CD4-positive, alpha-beta T cell treated with Interleukin-6 for 4 hours (primary cell): ENCODE measurements at regions not wholly inside any gene's neighbourhood (a gene's known extent, or its start where the extent isn't known, plus 50 kb on each side); places are given as distances from the start of the nearest gene placed in this dataset.

Experiments used
- DNase-seq: peaks from one replicate; pipeline ENCODE4 v3.0.0-alpha.2; 2020; ENCODE audit warnings: mixed read lengths

DNA sequence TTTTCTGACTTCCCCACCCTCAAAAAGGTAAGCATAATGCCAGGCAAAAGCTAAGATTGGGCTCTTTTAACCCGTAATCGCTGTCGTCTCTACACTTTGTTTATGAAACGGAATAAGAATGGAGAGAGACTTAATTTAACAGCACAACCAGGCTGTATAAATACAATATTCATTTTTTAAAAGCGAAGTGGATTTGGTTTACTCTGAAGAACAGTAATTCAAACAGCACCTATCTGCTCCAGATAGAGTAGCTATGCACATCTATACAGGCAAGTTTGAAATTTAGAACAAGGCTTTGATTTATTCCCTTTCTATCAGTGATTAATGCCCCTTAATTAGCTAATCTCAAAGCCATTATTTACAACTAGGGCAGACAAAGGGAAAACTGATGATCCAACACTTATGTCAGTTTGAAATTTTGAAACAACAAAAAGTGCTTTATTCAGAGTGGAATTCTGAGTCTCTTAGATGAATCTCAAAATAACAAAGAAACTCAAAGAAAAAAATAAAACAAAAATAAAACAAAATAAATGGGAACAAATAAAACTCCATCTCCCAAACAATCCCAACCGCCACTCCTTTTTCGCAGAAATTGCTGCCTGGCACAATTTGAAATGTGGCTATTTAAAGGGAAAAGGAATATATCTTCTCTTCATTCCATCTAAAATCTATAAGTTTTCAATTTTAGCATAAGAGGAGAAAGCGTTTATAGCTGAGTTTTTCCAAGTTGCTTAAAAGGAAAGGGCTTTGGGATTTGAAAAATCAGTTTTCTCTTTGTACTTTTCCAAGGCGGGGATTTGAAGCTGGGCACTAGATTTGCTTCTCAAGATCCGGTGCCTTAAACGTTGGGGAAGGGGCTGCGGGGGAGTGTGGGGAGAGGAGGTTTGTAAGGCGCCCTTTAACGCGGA, 298.6 kb downstream of the PARP8 start:
- no peak for DNase-seq

DNA sequence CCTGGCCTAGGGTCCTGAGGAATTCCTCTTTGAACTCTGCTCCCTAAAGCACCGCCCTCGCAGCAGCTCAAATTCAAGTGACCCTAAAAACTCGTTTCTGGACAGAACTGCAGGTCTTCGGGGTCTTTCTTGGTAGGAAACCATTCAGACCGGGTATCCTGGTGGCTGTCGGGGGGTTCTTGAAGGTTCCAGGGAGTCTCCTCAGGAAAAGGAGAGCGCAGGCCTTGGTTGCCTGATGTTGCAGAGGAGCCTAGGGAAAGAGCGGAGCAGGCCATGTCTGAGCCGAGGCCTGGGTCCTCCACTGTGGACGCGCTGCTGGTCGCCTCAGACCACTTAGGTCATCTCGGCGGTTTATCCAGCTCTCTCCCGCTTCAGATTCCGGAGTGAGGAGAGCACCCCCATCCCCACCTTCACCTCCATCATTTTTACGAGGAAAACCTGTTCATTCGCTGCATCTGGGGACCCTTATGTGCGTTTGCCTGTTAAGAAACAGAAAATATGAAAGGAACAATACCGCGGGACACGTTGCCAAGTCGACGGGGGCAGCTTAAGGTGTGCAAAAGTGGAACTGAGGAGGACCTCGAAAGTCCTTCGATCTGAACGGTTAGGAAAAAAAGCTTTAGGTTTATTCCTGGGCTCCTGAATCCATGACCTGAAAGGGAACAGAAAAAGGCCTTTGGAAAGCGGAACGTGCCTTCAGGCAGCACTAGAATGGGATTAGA, 299.4 kb downstream of the PARP8 start:
- DNase-seq = no peak

DNA sequence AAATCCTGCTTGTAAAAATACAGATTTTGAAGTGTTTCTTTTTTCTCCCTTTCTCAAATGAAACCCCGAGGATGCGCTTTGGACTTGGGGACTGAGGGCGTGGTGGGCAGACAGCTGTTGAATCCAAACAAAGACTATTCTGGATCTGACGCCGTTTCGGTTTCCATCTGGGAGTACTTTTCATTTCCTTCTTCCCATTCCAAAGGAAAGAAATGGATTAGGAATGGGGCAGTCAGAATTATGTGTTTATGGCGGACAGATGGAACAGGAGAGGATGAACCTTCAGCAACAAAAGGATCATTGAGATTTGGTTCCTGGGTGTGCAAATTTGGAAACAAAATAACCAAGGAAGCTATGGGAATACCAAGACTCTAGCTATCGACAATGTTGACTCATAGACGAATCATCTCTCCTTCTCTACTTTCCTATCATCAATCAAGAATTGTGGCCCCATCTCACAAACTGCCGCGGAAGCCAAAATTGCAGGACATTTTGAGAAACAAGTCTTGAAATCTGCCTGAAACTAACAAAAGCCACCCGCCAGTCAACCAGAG, 300.6 kb downstream of the PARP8 start:
- DNase-seq = no peak

DNA sequence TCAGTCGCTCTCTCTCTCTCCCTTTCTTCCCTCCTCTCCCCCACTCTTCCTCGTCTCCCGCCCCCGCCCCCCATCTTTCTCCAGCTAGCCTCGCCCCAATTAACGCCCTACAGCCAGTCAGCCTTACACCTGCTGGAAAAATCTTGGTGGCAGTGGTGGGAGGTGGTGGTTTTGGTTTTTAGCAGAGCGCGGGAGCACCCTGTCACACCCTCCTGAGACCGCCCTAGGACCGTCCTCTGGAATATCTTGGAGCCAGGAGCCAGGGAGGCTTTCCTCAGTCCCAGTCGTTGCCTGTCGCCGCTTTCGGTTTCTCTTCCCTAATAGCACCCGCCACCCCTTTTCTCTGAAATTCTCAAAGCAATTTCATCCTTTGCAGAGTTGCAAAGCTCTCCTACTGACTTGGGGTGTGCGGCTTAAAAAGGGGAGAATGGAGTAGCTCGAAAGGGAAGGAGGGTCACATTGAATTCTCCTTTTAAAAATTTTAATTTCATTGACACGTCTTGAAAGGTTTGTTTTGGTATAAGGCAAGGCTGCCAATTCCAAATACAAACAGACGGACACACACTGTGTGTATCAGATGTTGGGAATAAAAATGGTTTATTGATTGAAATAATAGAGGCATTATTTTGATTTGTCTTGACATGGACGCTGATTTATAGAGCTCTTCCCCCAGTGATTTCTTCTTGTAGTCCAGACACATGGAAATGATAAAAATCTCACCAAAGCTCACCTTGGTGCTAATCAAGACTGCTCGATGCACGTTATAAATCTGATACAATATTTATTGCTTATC, 301.3 kb downstream of the PARP8 start:
- no peak for DNase-seq

DNA sequence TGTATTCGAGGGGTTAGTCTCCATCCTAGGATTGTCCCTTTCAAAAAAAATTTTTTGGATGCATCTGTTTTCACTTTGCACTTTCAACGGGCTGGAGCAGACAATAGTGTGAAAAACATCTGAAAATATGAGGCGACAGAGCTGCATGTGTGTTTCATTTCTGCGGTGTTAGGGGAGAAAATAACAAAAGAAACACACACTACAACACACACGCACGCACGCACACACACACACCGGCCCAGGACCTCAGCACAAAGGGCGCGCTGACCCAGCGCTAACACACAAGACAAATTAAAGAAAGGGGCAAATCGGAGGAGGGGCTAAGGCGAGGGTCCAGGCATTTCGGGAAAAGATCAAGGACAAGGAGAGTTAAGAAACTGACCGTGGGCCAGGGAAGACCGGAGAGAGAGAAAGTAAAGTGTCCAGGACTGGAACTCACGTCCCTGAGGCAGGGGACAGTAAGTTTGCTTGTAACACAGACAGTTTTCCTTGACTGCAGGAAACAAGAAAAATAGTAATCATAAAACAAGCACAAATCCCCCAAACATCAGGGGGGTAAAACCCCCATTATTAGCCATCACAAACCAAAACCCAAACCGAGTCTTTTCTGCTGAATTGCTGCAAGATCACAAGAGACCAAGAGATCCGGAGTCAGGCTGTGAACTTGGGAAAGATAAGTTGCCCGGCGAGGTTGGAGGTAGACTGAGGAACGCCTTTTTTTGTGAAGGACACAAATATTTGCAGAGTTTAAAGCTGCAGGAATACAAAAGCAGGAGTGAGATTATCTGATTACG, 302.1 kb downstream of the PARP8 start:
- DNase-seq = no peak

DNA sequence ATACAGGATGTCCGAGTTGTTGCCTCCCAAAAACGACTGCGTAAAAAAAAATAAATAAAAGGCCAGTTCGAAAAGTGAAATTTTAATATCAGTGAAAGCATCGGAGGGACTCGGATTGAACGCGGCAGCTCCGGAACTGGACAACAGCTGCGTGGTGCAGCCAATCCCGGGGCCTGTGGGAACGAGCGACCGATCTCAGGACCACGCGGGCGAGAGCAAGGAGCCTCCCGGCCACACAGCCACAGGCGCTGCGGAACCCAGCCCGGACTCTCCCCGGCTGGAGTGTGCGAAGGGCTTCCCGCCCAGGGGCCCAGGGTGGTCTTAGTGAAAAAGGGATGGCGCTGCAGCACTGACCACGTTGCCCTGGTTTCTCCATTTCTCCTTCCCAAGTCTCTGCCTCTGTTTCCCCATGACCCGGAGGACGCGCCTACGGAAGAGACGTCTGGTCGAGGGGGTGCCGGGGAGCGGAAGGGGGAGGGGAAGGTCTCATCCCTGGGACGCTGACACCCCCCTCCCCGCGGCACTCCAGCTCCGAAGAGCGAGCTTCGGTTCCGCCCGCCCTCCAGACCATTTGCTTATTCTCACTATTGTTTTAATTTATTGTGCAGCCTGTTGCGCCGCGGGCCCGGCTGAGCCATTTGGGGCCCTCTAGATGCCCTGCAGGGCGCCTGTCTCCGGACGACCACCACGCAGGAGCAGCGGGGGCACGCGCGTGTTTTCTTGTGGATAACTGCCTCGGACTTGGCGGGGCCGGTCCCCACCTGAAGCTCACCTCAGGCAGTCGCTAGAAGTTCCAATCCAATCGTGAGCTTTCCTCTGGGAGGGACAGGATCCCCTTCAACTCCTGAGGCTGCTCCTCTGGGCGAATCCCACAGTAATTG, 303.0 kb downstream of the PARP8 start:
- DNase-seq = no peak

DNA sequence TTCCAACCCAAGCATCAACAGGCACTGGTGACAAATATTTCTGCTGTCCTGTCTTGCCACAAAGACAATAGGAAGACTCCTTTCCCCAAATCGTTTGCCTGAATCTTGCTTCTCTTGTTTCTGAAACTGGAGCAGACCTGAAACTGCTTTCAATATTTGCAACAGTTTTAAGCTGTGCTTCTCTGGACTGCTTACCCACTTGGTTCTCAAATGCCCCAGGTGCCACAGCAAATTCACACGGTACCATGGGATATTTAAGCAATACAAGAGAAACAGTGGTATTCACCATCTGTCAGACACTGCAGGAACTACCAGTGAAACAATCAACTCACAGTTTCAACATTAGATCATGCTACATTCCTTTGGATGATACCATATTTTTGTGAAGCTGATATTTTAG, 309.4 kb downstream of the PARP8 start:
- no peak for DNase-seq

DNA sequence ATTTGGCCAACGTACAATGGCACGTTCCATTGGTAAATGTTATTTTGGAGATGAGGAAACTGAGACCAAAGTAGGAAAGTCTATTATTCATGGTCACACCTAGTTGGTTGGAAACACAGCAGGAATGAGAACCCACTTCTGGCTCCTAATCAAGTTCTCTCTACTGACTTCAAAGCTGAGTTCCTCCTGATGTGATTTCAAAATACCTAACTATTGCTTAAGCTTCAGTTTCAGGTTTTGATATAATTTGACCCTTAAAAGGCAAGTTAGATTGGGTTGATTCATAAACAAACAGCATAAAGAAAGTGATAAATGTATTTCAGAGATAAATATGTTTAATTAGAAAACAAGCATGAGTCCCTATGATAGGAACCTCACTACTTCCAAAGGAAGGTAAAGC, 312.5 kb downstream of the PARP8 start:
- DNase-seq = no peak

DNA sequence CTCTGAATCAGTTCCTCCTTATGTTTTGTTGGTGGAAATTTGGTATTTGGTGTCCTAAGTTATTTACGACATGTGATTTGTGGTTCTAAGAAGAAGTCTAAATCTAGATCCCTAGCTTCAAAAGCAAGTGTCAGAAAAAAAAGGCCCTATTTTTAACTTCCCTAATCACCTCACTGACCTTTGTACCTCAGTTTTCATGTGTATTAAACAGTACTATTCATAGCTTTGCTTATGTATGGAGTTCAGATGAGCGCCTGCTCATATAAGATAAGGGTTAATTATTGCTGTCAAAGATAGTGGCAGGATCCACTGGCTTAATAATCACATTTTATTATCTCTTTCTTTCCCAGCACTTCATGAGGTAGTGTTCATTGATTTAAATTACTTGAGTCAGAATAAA, 318.2 kb downstream of the PARP8 start:
- no peak for DNase-seq

DNA sequence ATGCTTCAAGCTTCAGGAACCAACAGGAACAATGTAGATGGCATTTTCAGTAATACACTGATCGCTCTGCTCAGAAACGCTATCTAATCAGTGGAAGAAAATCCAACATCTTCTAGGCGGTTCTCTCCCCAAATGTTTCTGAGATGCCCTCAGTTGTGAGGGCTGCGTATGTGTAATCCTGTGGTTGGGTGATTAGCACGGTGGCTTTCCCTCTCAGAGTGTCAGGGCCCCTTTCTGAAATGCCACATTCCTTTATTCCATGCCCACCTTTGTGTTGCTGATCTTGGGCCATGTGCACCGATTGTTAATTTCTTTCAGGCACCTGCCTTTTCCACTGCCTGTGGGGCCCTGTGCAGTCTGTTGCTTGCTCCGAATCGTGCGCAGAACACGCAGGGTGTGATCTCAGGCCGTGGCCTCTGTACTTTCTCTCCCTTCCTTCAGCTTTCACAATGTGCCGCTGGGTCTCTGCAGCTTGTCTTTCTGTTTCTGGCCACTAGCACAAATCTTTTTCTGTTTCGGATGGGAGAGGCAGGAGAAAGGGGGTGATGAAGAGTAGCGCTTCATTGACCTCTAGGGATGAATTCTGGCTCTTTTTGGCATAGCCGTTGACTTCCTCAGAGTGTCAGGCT, 324.0 kb downstream of the PARP8 start:
- no peak for DNase-seq

DNA sequence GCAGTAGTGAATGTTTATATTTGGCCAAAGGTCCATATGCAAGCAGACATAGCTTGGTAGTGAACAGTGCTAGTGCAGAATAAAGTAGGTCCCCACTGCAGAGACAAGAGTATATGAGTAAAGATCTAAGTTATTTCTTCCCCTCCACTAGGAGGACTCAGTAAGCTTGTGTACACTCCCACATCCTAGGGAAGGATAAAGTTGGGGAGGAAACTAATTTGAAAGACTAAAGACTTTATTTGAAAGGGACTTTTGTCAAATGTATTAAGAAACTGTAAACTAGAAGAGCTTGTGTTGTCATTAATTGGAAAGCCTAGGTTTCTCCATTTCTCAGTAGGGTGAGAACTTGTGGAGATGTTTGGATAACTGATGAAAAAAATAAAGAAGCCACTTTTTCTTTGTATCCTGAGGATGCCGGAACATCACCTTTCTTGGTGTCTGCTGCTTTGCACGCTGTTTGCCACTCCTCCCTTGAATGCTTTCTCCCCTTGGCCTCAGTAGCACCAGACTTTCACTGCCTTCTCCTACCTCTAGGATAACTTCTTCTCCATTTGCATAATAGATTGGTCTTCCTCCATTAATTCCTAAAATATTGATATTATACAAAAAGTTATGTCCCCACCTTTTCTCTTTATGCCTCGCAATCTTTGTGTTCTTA, 329.0 kb downstream of the PARP8 start:
- DNase-seq = no peak

DNA sequence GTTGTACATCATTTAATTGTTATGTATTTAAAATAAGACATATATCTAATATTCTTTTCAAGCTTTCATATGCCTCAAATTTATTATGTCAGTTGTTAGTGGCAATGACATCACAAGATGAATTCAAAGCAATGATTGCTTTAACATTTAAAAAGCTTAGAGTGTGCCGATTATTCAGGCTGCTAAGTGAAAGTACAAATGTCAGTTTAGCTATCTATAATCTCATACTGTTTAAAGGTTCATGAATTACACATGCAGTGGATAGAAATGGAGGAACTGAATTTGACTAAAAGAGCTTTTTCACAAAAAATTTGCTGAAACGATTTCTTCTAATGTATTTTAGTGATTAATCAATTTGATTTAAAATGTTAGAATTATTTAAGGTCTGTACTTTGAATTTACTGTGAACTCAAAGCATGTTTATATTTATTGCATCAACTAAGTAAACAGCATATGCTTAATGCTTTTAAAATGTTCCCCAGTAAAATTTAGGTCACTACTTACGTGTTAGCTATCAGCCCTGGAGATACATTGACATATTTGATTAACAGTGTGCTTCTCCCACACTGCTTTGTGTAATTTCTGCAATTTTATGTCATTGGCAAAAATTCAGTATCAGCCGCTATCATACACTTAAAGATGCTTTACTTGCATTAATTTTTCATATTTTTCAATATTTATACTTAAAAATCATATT, 334.9 kb downstream of the PARP8 start:
- DNase-seq = no peak

DNA sequence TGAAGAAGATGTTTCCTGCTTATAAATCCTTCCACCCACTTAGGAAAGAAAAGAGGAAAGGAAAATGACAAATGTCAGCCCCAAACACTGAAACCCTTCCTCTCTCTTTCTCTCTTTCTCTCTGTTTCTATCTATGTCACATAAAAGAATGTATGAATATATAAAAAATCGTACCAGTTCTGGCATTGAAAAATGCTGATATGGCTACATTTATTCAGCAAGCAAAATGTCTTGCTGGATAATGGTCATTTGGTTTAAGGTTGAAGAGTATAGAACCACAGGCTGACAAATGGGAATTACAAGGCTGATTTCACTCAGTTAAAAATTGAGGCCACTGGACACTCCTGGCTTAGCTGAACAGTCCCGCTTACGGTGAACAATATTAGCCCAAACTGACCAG, 335.9 kb downstream of the PARP8 start:
- no peak for DNase-seq

DNA sequence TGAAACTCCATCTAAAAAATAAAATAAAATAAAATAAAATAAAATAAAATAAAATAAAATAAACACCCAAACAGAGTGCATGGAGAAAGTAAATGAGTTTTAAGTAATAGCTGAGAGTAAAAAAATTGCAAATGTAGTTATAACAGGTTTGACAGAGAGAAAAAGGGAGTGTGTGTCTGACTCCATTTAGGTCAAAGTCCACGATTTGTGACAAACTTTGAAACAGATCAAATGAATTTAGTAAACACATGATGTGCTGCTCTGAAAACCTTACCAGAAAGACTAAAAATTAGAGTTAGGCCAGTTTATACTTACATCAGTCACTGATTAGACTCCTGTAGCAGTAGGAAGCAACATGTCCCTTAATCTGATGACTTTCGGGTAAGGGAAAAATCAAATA, 346.6 kb downstream of the PARP8 start:
- no peak for DNase-seq

DNA sequence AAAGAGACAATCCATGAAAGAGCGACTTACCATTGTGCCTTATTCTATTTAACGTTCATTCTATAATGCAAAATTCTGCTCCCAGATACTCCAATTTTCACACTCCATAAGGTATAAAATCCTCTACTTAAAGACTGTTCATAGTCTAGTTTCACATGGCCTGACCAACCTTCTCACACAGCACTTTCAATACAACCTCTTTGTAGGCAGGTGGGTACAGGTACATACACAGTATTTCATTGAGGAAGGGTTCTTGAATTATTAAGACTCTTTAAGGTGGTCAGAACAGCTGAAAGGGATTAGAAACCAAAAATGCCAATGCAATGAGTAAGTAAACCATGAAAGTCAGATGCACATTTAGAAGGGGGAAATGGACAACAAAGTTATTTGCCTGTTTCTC, 352.0 kb downstream of the PARP8 start:
- DNase-seq = no peak

DNA sequence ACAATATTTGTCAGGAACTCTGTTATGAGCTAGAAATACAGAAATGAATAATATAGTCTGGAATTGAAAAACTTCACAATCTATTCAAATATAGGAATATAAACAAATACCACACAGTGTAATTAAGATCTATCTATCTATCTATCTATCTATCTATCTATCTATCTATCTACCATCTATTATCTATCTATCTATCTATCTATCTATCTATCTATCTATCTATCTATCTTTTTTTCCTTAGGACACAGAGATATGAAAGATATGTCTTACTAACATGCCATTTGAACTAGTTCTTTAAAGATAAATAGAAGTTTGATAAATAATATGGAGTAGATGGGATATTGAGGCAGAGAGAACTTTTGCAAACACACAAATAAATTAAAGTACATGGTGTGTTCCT, 357.8 kb downstream of the PARP8 start:
- DNase-seq = no peak

DNA sequence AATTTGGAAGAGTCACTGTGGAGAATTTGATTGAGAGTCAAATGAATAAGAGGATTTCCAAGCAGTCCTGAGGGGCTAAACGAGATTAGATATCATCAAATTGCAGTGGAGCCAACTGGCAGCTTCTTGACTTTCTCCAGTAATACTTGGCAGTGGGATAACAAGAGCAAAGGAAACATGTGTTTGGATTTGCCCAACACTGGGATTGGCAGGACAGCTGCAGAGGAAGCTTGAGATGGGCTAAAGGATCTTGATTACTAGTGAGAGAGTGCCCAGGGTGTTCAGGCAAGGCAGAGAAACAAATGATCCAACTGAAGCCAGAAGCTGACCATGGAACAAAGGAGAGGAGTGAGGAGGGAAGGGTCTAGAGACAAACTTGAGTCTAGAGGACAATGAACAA, 356.0 kb upstream of the ISL1 start:
- no peak for DNase-seq

DNA sequence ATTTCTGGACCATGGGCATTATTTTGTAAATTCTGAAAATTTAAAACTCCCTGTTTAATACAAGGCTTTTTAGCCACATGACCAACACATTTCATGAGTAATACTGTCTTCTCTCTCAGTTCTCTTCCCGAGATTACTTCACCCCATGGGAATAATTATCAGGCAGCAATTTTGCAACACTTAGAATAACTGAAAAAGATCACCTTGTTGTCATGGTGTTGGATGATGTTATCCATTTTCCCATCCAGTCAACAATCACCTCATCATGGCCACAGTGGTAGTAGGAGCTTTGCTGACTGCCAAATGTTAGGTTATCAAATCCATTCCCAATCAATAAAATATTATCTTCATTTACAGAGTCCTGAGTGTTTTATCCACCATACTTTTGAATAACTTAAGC, 354.9 kb upstream of the ISL1 start:
- DNase-seq = no peak

DNA sequence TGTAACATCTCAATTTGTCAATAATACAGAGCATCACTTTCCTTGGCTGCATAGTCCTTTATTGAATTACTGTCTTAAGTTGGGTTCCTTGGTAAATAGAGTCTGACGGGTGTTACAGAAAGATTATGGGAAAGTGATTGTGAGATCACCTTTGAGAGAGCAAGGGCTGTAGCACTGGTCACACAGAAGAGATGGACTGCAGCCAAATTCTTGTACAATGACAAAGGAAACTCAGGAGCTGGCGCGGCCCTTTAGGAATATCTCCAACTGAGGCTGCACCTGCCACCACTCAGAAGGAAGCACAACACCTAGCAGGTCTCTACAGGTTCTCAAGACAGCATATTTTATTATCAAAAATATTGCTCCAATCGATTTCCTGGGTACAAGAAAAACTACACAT, 350.0 kb upstream of the ISL1 start:
- DNase-seq = no peak
